H1 (cell line): ENCODE measurements at regions not wholly inside any gene's neighbourhood (a gene's known extent, or its start where the extent isn't known, plus 50 kb on each side); places are given as distances from the start of the nearest gene placed in this dataset.
"Not testable (repeated sequence)": the region's sequence is repeated elsewhere in the genome, so short reads cannot be mapped to it uniquely, and the experiment has no call there.

Experiments used
- CTCF ChIA-PET: fragments of 300-600 bp; sonication (Branson Sonifier 250); formaldehyde crosslinking; loops from one replicate; lab custom pipeline; 2021; ENCODE audit not compliant: partially characterized antibody; lab: Charles Lee
- POLR2A ChIA-PET: fragments of 300-600 bp; sonication (Branson Sonifier 250); formaldehyde crosslinking; loops from one replicate; lab custom pipeline; 2021; ENCODE audit warnings: inconsistent platforms; ENCODE audit not compliant: partially characterized antibody; lab: Charles Lee
- DNase-seq, 2 experiments: peaks; one replicate each; pipeline versions ENCODE4 v3.0.0 to v3.0.0-alpha.2; 2010 to 2022; ENCODE audit warnings: low spot score in 2 of 2, low read depth in 1 of 2, mixed read lengths in 1 of 2
- FAIRE-seq: peaks from 2 replicates; lab custom pipeline; 2011; peaks lifted over from hg19 to GRCh38; lab: Jason Lieb, UNC
- H2AFZ ChIP-seq: 2 replicates; pipeline ENCODE4 v1.8.1; 2012; ENCODE audit warnings: low read length, inconsistent platforms
- H2AK5ac ChIP-seq: 2 replicates; pipeline ENCODE4 v1.6.1; 2013; ENCODE audit warnings: low read depth, low read length
- H2BK120ac ChIP-seq: replicated peaks from 2 replicates; pipeline ENCODE3; 2013; ENCODE audit warnings: low read depth, low read length, inconsistent platforms
- H2BK12ac ChIP-seq: 2 replicates; pipeline ENCODE4 v1.6.1; 2013; ENCODE audit warnings: low read depth, low read length
- H2BK15ac ChIP-seq: 2 replicates; pipeline ENCODE4 v1.6.1; 2013; ENCODE audit warnings: low read length
- H2BK20ac ChIP-seq: 2 replicates; pipeline ENCODE4 v1.6.1; 2013; ENCODE audit warnings: low read length
- H2BK5ac ChIP-seq: 2 replicates; pipeline ENCODE4 v1.6.1; 2013; ENCODE audit warnings: low read depth, low read length
- H3K14ac ChIP-seq: 2 replicates; pipeline ENCODE4 v1.6.1; 2013; ENCODE audit warnings: inconsistent platforms; ENCODE audit not compliant: insufficient read length
- H3K18ac ChIP-seq: 2 replicates; pipeline ENCODE4 v1.6.1; 2013; ENCODE audit warnings: low read length; ENCODE audit errors: extremely low read depth
- H3K23ac ChIP-seq: 2 replicates; pipeline ENCODE4 v1.6.1; 2013; ENCODE audit warnings: inconsistent platforms; ENCODE audit not compliant: insufficient read length
- H3K23me2 ChIP-seq: 2 replicates; pipeline ENCODE4 v1.6.1; 2013; ENCODE audit warnings: low read depth, low read length
- H3K27ac ChIP-seq: 2 replicates; pipeline ENCODE4 v1.6.1; 2011; ENCODE audit warnings: low read depth, low read length, inconsistent platforms
- H3K27me3 ChIP-seq, 4 experiments: replicated peaks in 1 of 4; 1 replicate in 1 of 4; 2 replicates in 3 of 4; pipeline versions ENCODE4 v1.6.1 to v1.8.1; 2011 to 2013; ENCODE audit warnings: low read length in 3 of 4, mild to moderate bottlenecking in 3 of 4, inconsistent platforms in 2 of 4, mixed read lengths in 2 of 4, moderate library complexity in 1 of 4; ENCODE audit not compliant: control insufficient read depth in 3 of 4, insufficient read depth in 3 of 4; ENCODE audit errors: extremely low read depth in 1 of 4
- H3K36me3 ChIP-seq, 4 experiments: 2 replicates each; pipeline versions ENCODE4 v1.6.1 to v1.8.1; 2011 to 2013; ENCODE audit warnings: mild to moderate bottlenecking in 4 of 4, low read length in 3 of 4, moderate library complexity in 2 of 4, control low read depth in 1 of 4, inconsistent platforms in 1 of 4; ENCODE audit not compliant: insufficient read depth in 4 of 4, control insufficient read depth in 2 of 4
- H3K4ac ChIP-seq: replicated peaks from 2 replicates; pipeline ENCODE3; 2013; ENCODE audit warnings: low read length, low read depth, mixed read lengths, inconsistent platforms; ENCODE audit not compliant: insufficient read length
- H3K4me1 ChIP-seq, 4 experiments: replicated peaks in 1 of 4; 1 replicate in 1 of 4; 2 replicates in 3 of 4; pipeline versions ENCODE4 v1.6.1 to v1.8.1; 2011 to 2013; ENCODE audit warnings: low read length in 3 of 4, inconsistent platforms in 2 of 4, mixed read lengths in 1 of 4; ENCODE audit not compliant: insufficient read depth in 4 of 4, control insufficient read depth in 3 of 4
- H3K4me2 ChIP-seq, 2 experiments: 2 replicates each; pipeline versions ENCODE4 v1.6.1 to v1.8.1; 2011 to 2013; ENCODE audit warnings: low read depth in 2 of 2, low read length in 2 of 2, control low read depth in 1 of 2, inconsistent platforms in 1 of 2, mild to moderate bottlenecking in 1 of 2; ENCODE audit not compliant: insufficient read depth in 1 of 2
- H3K4me3 ChIP-seq, 4 experiments: fragments of 200-600, 300-600 bp in 1 of 4; sonication (generic), shearing (Covaris generic), sonication (Bioruptor Twin) in 1 of 4; 2 replicates each; pipeline versions ENCODE4 v1.5.1 to v1.8.1; 2011 to 2016; ENCODE audit warnings: low read length in 4 of 4, low read depth in 3 of 4, control low read depth in 2 of 4, inconsistent platforms in 2 of 4, mild to moderate bottlenecking in 2 of 4, mixed read lengths in 1 of 4, moderate library complexity in 1 of 4; ENCODE audit not compliant: insufficient read depth in 2 of 4; ENCODE audit errors: extremely low read depth in 1 of 4
- H3K56ac ChIP-seq: replicated peaks from 2 replicates; pipeline ENCODE3; 2013; ENCODE audit warnings: low read depth, mild to moderate bottlenecking, mixed read lengths, low read length, inconsistent platforms; ENCODE audit not compliant: insufficient read length
- H3K79me1 ChIP-seq: 2 replicates; pipeline ENCODE4 v1.6.1; 2013; ENCODE audit warnings: low read depth, low read length, control low read depth
- H3K79me2 ChIP-seq, 2 experiments: 2 replicates each; pipeline versions ENCODE4 v1.6.1 to v1.8.1; 2012 to 2013; ENCODE audit warnings: low read length in 2 of 2, mild to moderate bottlenecking in 2 of 2, inconsistent platforms in 1 of 2; ENCODE audit not compliant: insufficient read depth in 2 of 2, control insufficient read depth in 1 of 2
- H3K9ac ChIP-seq, 4 experiments: replicated peaks in 1 of 4; 1 replicate in 1 of 4; 2 replicates in 3 of 4; pipeline versions ENCODE4 v1.6.1 to v1.8.1; 2011 to 2013; ENCODE audit warnings: low read depth in 3 of 4, low read length in 3 of 4, control low read depth in 2 of 4, mild to moderate bottlenecking in 2 of 4, moderate library complexity in 2 of 4, inconsistent platforms in 1 of 4; ENCODE audit errors: extremely low read depth in 1 of 4
- H3K9me3 ChIP-seq, 2 experiments: 2 replicates each; pipeline versions ENCODE4 v1.6.1 to v1.8.1; 2012 to 2013; ENCODE audit warnings: mild to moderate bottlenecking in 2 of 2, moderate library complexity in 2 of 2, control low read depth in 1 of 2, inconsistent platforms in 1 of 2, low read depth in 1 of 2, low read length in 1 of 2, mixed read lengths in 1 of 2; ENCODE audit not compliant: insufficient read depth in 2 of 2
- H4K20me1 ChIP-seq, 2 experiments: replicated peaks in 1 of 2; 2 replicates each; pipeline versions ENCODE3 to v1.8.1; 2011 to 2013; ENCODE audit warnings: inconsistent platforms in 2 of 2, low read length in 2 of 2, mild to moderate bottlenecking in 1 of 2; ENCODE audit not compliant: insufficient read depth in 2 of 2, control insufficient read depth in 1 of 2
- H4K5ac ChIP-seq: 2 replicates; pipeline ENCODE4 v1.6.1; 2013; ENCODE audit warnings: low read length, low read depth, mixed read lengths, inconsistent platforms; ENCODE audit not compliant: insufficient read length
- H4K8ac ChIP-seq: 2 replicates; pipeline ENCODE4 v1.8.0; 2013; ENCODE audit warnings: mild to moderate bottlenecking, moderate library complexity, low read length, inconsistent platforms; ENCODE audit not compliant: insufficient read depth; ENCODE audit errors: extremely low read depth
- H4K91ac ChIP-seq: replicated peaks from 2 replicates; pipeline ENCODE3; 2013; ENCODE audit warnings: low read length, mixed read lengths, inconsistent platforms; ENCODE audit not compliant: insufficient read length
- WGBS, 2 experiments: shearing (Covaris generic) in 1 of 2; methylation state at CpG; one replicate each; pipeline versions ENCODE4 v1.1.6 to v1.1.7; 2013 to 2015; ENCODE audit warnings: low lambda C conversion rate in 2 of 2, mixed read lengths in 2 of 2, inconsistent platforms in 1 of 2, low coverage in 1 of 2, missing lambda C conversion rate in 1 of 2; ENCODE audit not compliant: insufficient replicate concordance in 2 of 2, insufficient coverage in 1 of 2, insufficient read length in 1 of 2; ENCODE audit errors: extremely low coverage in 1 of 2, missing lambda C conversion rate in 1 of 2; 5-methylcytosine and 5-hydroxymethylcytosine counted together

DNA sequence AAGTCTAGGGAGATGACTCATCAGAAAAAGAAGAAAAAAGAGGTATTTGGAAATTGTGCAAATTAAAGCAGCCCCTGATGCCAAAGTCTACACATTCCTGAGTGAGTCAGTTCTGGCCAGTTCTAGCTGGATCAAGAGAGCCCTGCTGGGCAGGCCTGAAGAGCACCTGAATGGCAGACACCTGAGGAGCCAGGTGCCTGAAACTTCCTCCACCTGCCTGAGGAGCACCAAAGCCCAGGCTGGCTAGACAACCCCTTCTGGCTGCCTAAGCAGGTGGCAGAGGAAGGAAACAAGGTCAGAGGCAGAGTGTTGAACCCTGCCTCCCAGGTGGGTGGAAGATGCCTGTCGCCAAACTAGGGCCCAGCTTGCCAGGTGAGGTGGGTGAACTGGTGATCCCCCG, 101.0 kb downstream of the LIMS4 start:
- H3K4me3 ChIP-seq, FAIRE-seq, H2BK15ac ChIP-seq, H3K4me1 ChIP-seq, H2BK12ac ChIP-seq, H3K14ac ChIP-seq, H4K5ac ChIP-seq, H2BK120ac ChIP-seq, H3K27ac ChIP-seq, CTCF ChIA-PET, POLR2A ChIA-PET, H3K23ac ChIP-seq, H3K27me3 ChIP-seq, H2BK5ac ChIP-seq, H2AFZ ChIP-seq, H4K8ac ChIP-seq, H3K9ac ChIP-seq, H3K79me2 ChIP-seq, H3K9me3 ChIP-seq, H3K79me1 ChIP-seq, DNase-seq, H3K4ac ChIP-seq, H4K91ac ChIP-seq, H2AK5ac ChIP-seq, H3K36me3 ChIP-seq, H4K20me1 ChIP-seq, H3K23me2 ChIP-seq, H3K56ac ChIP-seq, H3K18ac ChIP-seq, H3K4me2 ChIP-seq, H2BK20ac ChIP-seq: not testable (repeated sequence)
- 100% methylated on average over 1 of the region's 2 CpGs; no CpG with 5 or more reads in 1 of the 2 experiments for WGBS, 2 experiments

DNA sequence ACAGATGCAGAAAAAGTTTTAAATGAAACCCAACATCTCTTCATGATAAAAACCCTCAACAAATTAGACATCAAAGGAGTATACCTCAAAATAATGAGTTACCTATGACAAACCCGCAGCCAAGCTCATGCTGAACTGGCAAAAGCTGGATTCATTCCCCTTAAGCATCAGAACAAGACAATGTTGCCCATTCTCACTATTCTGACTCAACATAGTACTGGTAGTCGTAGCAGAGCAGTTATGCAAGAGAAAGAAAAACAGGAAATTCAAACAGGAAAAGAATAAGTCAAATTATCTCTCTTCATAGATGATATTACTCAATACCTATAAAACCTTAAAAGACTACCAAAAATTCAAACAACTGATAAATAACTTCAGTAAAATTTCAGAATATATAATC, 115.0 kb downstream of the LIMS4 start:
- H3K4me1 ChIP-seq, H3K27me3 ChIP-seq, H3K79me2 ChIP-seq, H2BK15ac ChIP-seq, H3K9me3 ChIP-seq, H3K4me2 ChIP-seq, H2BK5ac ChIP-seq, H3K9ac ChIP-seq, H2AK5ac ChIP-seq, H3K23me2 ChIP-seq, H3K56ac ChIP-seq, H3K14ac ChIP-seq, H2AFZ ChIP-seq, H4K91ac ChIP-seq, H4K8ac ChIP-seq, H2BK12ac ChIP-seq, POLR2A ChIA-PET, DNase-seq, H4K5ac ChIP-seq, H3K23ac ChIP-seq, H2BK120ac ChIP-seq, H3K36me3 ChIP-seq, H3K18ac ChIP-seq, FAIRE-seq, H3K79me1 ChIP-seq, CTCF ChIA-PET, H2BK20ac ChIP-seq, H3K4ac ChIP-seq, H3K27ac ChIP-seq, H3K4me3 ChIP-seq, H4K20me1 ChIP-seq: not testable (repeated sequence)
- no CpG with 5 or more reads among the region's 2 CpGs for WGBS, 2 experiments
